Right lobe of liver (tissue), 6 donors: ENCODE measurements at regions not wholly inside any gene's neighbourhood (a gene's known extent, or its start where the extent isn't known, plus 50 kb on each side); places are given as distances from the start of the nearest gene placed in this dataset.

Source experiments
- ATAC-seq, 4 donors: fragments of 200-7000 bp; cut with Tn5 transposase; one replicate each; pipeline ENCODE4 v1.9.1; 2020; ENCODE audit warnings: mild to moderate bottlenecking in 4 of 4, moderate library complexity in 4 of 4
- DNase-seq, 3 donors: peaks; one replicate each; pipeline ENCODE4 v3.0.0-alpha.2; 2020
- H3K27ac ChIP-seq, 3 donors: fragments of 200-600 bp; one replicate each; pipeline ENCODE4 v1.8.0; 2022
- H3K27me3 ChIP-seq, 2 donors: fragments of 200-600 bp; one replicate each; pipeline ENCODE4 v1.8.0; 2022
- H3K36me3 ChIP-seq, 4 donors: fragments of 200-600 bp; sonication (generic) in 1 of 4; one replicate each; pipeline versions ENCODE4 v1.5.1 to v1.8.0; 2017 to 2022; ENCODE audit warnings: control low read depth in 1 of 4
- H3K4me1 ChIP-seq, 4 donors: fragments of 200-600 bp; sonication (generic) in 1 of 4; one replicate each; pipeline versions ENCODE4 v1.5.1 to v1.8.0; 2017 to 2022; ENCODE audit warnings: control low read depth in 1 of 4
- H3K4me3 ChIP-seq, 3 donors: fragments of 200-600 bp; one replicate each; pipeline ENCODE4 v1.8.0; 2022
- H3K9me3 ChIP-seq, 4 donors: fragments of 200-600 bp; sonication (generic) in 1 of 4; one replicate each; pipeline versions ENCODE4 v1.5.1 to v1.8.0; 2017 to 2022; ENCODE audit warnings: control low read depth in 1 of 4
- POLR2A ChIP-seq: fragments of 450-650 bp; IDR thresholded peaks from one replicate; pipeline ENCODE4 v1.6.1; 2017; ENCODE audit warnings: antibody characterized with exemption, mild to moderate bottlenecking
- WGBS: methylation state at CpG from one replicate; pipeline ENCODE4 v1.1.6; 2018; ENCODE audit warnings: low coverage, low lambda C conversion rate; ENCODE audit not compliant: insufficient coverage; ENCODE audit errors: missing lambda C conversion rate; 5-methylcytosine and 5-hydroxymethylcytosine counted together
- intact Hi-C, 2 donors: fragments of 100-400 bp; cut with DNase I; formaldehyde crosslinking; loops; one replicate each; pipeline versions ENCODE4 v1.11.2 to v1.14.1; 2022
- TF ChIP-seq, protein P1 (sequence below), 4 donors: fragments of 200-600 bp in 3 of 4; fragments of 450-650 bp in 1 of 4; IDR thresholded peaks; one replicate each; pipeline versions ENCODE4 v1.5.1 to v1.8.0; 2016 to 2022; ENCODE audit warnings: antibody characterized with exemption in 4 of 4, mild to moderate bottlenecking in 2 of 4
- donor health status: DM: no; HTN: yes; CAD: no.
- donor health status: DM: no; HTN: no; CAD: no.
- donor health status: DM: no; HTN: no; CAD: no.
- donor health status: DM: no; HTN: yes; CAD: no.
- donor health status: DM: no; HTN: yes; CAD: no.

DNA sequence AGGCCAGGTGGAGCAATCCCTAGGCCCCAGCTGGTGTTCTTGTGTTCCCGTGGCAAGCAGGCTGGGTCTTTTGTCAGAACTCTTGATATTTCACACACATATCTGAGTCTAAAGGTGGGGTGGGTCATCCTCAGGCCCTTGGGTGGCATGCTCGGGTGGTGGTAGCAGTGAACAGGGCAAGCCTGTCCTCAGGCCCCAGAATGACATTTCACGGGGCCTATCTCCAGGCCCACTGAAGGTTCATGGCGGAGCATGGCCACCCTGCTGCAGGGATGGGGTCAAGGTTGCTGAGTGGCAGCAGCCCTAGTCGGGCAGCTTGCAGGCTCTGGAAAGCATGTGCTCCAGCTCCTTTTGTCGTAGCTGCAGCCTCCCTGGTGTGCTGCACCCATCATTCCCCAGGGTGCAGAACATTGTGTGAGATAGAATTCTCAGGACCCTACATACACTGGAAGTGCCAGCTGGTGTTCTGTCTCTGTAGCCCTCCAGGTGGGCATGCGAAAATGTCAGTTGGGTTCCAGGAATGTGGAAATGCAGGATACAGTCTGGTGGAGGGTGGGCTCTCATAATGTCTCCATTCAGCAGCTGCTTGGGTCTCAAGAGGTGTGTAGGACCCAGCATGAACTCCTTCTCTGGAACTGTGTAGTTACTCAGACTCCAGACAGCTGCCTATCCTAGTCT lies 1571.8 kb downstream of the STIM2 start:
- ATAC-seq (no peak), DNase-seq (no peak)
- H3K27me3 ChIP-seq, result no peaks in the 10 kb centered on the region
- TF ChIP-seq, protein P1, sequence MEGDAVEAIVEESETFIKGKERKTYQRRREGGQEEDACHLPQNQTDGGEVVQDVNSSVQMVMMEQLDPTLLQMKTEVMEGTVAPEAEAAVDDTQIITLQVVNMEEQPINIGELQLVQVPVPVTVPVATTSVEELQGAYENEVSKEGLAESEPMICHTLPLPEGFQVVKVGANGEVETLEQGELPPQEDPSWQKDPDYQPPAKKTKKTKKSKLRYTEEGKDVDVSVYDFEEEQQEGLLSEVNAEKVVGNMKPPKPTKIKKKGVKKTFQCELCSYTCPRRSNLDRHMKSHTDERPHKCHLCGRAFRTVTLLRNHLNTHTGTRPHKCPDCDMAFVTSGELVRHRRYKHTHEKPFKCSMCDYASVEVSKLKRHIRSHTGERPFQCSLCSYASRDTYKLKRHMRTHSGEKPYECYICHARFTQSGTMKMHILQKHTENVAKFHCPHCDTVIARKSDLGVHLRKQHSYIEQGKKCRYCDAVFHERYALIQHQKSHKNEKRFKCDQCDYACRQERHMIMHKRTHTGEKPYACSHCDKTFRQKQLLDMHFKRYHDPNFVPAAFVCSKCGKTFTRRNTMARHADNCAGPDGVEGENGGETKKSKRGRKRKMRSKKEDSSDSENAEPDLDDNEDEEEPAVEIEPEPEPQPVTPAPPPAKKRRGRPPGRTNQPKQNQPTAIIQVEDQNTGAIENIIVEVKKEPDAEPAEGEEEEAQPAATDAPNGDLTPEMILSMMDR (IDR thresholded peaks at IDR 0.05), result no peak
- TF ChIP-seq POLR2A, result no peak
- H3K9me3 ChIP-seq, result no peaks in the 10 kb centered on the region
- 92% methylated on average over 2 of the region's 7 CpGs for WGBS
- H3K4me3 ChIP-seq, result no peak overlapping the region
- H3K27ac ChIP-seq, result no peak overlapping the region
- intact Hi-C loops, result no loop called here
- no peaks in the 10 kb centered on the region for H3K4me1 ChIP-seq
- no peaks in the 10 kb centered on the region for H3K36me3 ChIP-seq

GRCh38 chr4:28435314-28435713 lies 1574.7 kb downstream of the STIM2 start:
- Histone ChIP-seq H3K27me3 (no peaks in the 10 kb centered on the region), H3K4me3 (no peak overlapping the region), H3K4me1 (no peaks in the 10 kb centered on the region), H3K36me3 (no peaks in the 10 kb centered on the region), H3K9me3 (no peaks in the 10 kb centered on the region), H3K27ac (no peak overlapping the region)
- no peak for TF ChIP-seq POLR2A
- TF ChIP-seq, protein P1 (IDR thresholded peaks at IDR 0.05), result no peak
- DNase-seq, result no peak
- 39% methylated on average over 2 of the region's 2 CpGs for WGBS
- intact Hi-C loops, result no loop called here
- ATAC-seq, result no peak

GRCh38 chr4:28436191-28437080 lies 1575.8 kb downstream of the STIM2 start:
- no peaks in the 10 kb centered on the region for H3K36me3 ChIP-seq
- 63% methylated on average over 10 of the region's 10 CpGs for WGBS
- DNase-seq, result no peak
- no peak for ATAC-seq
- no peak overlapping the region for H3K4me3 ChIP-seq
- H3K27me3 ChIP-seq, result no peaks in the 10 kb centered on the region
- no peaks in the 10 kb centered on the region for H3K9me3 ChIP-seq
- no peak overlapping the region for H3K27ac ChIP-seq
- no peaks in the 10 kb centered on the region for H3K4me1 ChIP-seq
- TF ChIP-seq, protein P1 (IDR thresholded peaks at IDR 0.05), result no peak
- no peak for TF ChIP-seq POLR2A
- intact Hi-C loops, result no loop called here

DNA sequence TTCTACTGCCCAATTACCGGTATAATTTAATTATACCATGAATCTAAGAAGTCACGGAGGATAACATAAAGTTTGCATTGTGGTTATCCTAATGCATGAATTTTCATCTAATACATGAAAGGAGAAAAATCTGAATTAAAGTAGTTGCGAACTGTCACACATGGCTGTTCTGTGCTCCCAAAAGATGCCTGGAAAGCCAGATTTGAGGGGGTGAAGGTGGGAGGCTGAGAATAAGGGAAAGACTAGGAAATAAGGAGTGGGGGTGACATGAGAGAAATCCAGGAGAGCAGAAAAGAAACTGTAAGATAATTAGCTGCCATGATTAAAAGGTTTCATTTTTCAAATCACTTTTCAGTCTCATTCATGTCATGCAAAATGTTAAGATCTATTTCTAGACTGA lies 1582.7 kb downstream of the STIM2 start:
- intact Hi-C loops, result no loop called here
- TF ChIP-seq, protein P1 (IDR thresholded peaks at IDR 0.05), result no peak
- TF ChIP-seq POLR2A, result no peak
- H3K27me3 ChIP-seq, result no peaks in the 10 kb centered on the region
- no peak overlapping the region for H3K4me3 ChIP-seq
- no peak overlapping the region for H3K27ac ChIP-seq
- H3K4me1 ChIP-seq, result no peaks in the 10 kb centered on the region
- ATAC-seq, result no peak
- WGBS, result 79% methylated on average over 3 of the region's 3 CpGs
- no peaks in the 10 kb centered on the region for H3K9me3 ChIP-seq
- H3K36me3 ChIP-seq, result no peaks in the 10 kb centered on the region
- DNase-seq, result no peak
